ENCODE measurements at regions not wholly inside any gene's neighbourhood (a gene's known extent, or its start where the extent isn't known, plus 50 kb on each side); places are given as distances from the start of the nearest gene placed in this dataset.
"Not testable (repeated sequence)": the region's sequence is repeated elsewhere in the genome, so short reads cannot be mapped to it uniquely, and the experiment has no call there.

GRCh38 chr15:87672309-87673288 is 583.9 kb downstream of the NTRK3 start:
- no peak overlapping the region for H3K4me3 ChIP-seq (ENCODE audit: low read length)
- no peak for DNase-seq (ENCODE audit: low read depth)
- TF ChIP-seq CTCF (conservative IDR thresholded peaks at IDR 0.05; ENCODE audit: low read depth, low read length), result peak; percentile 89

GRCh38 chr15:87671289-87671688 is 585.2 kb downstream of the NTRK3 start:
- DNase-seq (ENCODE audit: low read depth), result no peak
- no peak for TF ChIP-seq CTCF (conservative IDR thresholded peaks at IDR 0.05; ENCODE audit: low read depth, low read length)
- no peak overlapping the region for H3K4me3 ChIP-seq (ENCODE audit: low read length)

- TF ChIP-seq CTCF (conservative IDR thresholded peaks at IDR 0.05; ENCODE audit: low read depth, low read length), result no peak
- no peak for DNase-seq (ENCODE audit: low read depth)
- no peak overlapping the region for H3K4me3 ChIP-seq (ENCODE audit: low read length)
Measured at GRCh38 chr15:87669846-87670245, 586.7 kb downstream of the NTRK3 start.

- H3K4me3 ChIP-seq (ENCODE audit: low read length); DNase-seq (ENCODE audit: low read depth): not testable (repeated sequence)
Measured at GRCh38 chr15:87668768-87669564, 587.6 kb downstream of the NTRK3 start.

- DNase-seq (ENCODE audit: low read depth), result no peak
- TF ChIP-seq CTCF (conservative IDR thresholded peaks at IDR 0.05; ENCODE audit: low read depth, low read length), result no peak
- H3K4me3 ChIP-seq (ENCODE audit: low read length), result no peak overlapping the region
Measured at GRCh38 chr15:87667643-87668042, 588.9 kb downstream of the NTRK3 start.

GRCh38 chr15:87662575-87662974 is 594.0 kb downstream of the NTRK3 start:
- DNase-seq (ENCODE audit: low read depth), result no peak
- TF ChIP-seq CTCF (conservative IDR thresholded peaks at IDR 0.05; ENCODE audit: low read depth, low read length), result no peak
- H3K4me3 ChIP-seq (ENCODE audit: low read length), result no peak overlapping the region

GRCh38 chr15:87661454-87662355 is 594.8 kb downstream of the NTRK3 start:
- H3K4me3 ChIP-seq (ENCODE audit: low read length), result no peak overlapping the region
- no peak for TF ChIP-seq CTCF (conservative IDR thresholded peaks at IDR 0.05; ENCODE audit: low read depth, low read length)
- no peak for DNase-seq (ENCODE audit: low read depth)
